Panc1 (cell line): ENCODE measurements at regions not wholly inside any gene's neighbourhood (a gene's known extent, or its start where the extent isn't known, plus 50 kb on each side); places are given as distances from the start of the nearest gene placed in this dataset.

Source experiments
- ATAC-seq: fragments of 200-7000 bp; cut with Tn5 transposase; 2 replicates; pipeline ENCODE4 v1.9.1; 2020; ENCODE audit warnings: mild to moderate bottlenecking, moderate library complexity
- BruUV-seq: library from RNA; stranded (reverse); fragments of 400-500 nt; replicated peaks from 2 replicates; lab custom pipeline; 2021; lab: Mats Ljungman, UMichigan
- CTCF ChIA-PET: fragments of 300-600 bp; sonication (Branson Sonifier 250); formaldehyde crosslinking; loops from one replicate; lab custom pipeline; 2022; ENCODE audit warnings: antibody characterized with exemption; lab: Charles Lee
- POLR2A ChIA-PET: fragments of 300-600 bp; sonication (Branson Sonifier 250); formaldehyde crosslinking; loops from one replicate; lab custom pipeline; 2022; ENCODE audit warnings: antibody characterized with exemption; lab: Charles Lee
- DNase-seq: peaks from one replicate; pipeline ENCODE4 v3.0.0-alpha.2; 2010; ENCODE audit warnings: low read depth, low spot score
- H3K27ac ChIP-seq: 2 replicates; pipeline ENCODE4 v1.5.1; 2011; ENCODE audit warnings: mild to moderate bottlenecking, low read length, inconsistent platforms
- H3K27me3 ChIP-seq: fragments of 200-500 bp; sonication (Bioruptor generic); 2 replicates; pipeline ENCODE4 v1.6.0; 2014; ENCODE audit warnings: low read length, inconsistent platforms; ENCODE audit not compliant: control insufficient read depth, insufficient read depth
- H3K36me3 ChIP-seq: fragments of 200-500 bp; sonication (Bioruptor generic); 2 replicates; pipeline ENCODE4 v1.5.1; 2014; ENCODE audit warnings: inconsistent platforms, mild to moderate bottlenecking, low read length, moderate library complexity; ENCODE audit not compliant: control insufficient read depth, insufficient read depth
- H3K4me1 ChIP-seq: 2 replicates; pipeline ENCODE4 v1.5.1; 2011; ENCODE audit warnings: inconsistent platforms, mild to moderate bottlenecking, low read length, moderate library complexity; ENCODE audit not compliant: control insufficient read depth, insufficient read depth
- H3K4me3 ChIP-seq, 2 experiments: 2 replicates each; pipeline ENCODE4 v1.5.1; 2011 to 2012; ENCODE audit warnings: low read depth in 2 of 2, low read length in 2 of 2, mild to moderate bottlenecking in 2 of 2, inconsistent platforms in 1 of 2, moderate library complexity in 1 of 2
- H3K9me3 ChIP-seq: fragments of 200-500 bp; sonication (Bioruptor generic); 2 replicates; pipeline ENCODE4 v1.5.1; 2014; ENCODE audit warnings: low read depth, mild to moderate bottlenecking, inconsistent platforms, low read length, moderate library complexity; ENCODE audit not compliant: control insufficient read depth, insufficient read depth
- CTCF ChIP-seq: fragments of 450-650 bp; IDR thresholded peaks from 2 replicates; pipeline ENCODE4 v1.5.1; 2017; ENCODE audit warnings: mild to moderate bottlenecking
- POLR2AphosphoS5 ChIP-seq: IDR thresholded peaks from 2 replicates; pipeline ENCODE4 v1.6.1; 2012; ENCODE audit warnings: mild to moderate bottlenecking, low read depth, low read length, moderate library complexity
- REST ChIP-seq, 2 experiments: IDR thresholded peaks; 2 replicates each; pipeline ENCODE4 v1.6.1; 2011 to 2012; ENCODE audit warnings: low read depth in 2 of 2, control low read depth in 1 of 2, low read length in 1 of 2, mild to moderate bottlenecking in 1 of 2, moderate library complexity in 1 of 2; ENCODE audit not compliant: insufficient read depth in 1 of 2
- SIN3A ChIP-seq: IDR thresholded peaks from 2 replicates; pipeline ENCODE4 v1.6.1; 2012; ENCODE audit warnings: low read depth, mild to moderate bottlenecking, low read length, moderate library complexity, borderline replicate concordance; ENCODE audit not compliant: insufficient read depth
- TCF7L2 ChIP-seq: IDR thresholded peaks from 2 replicates; pipeline ENCODE4 v1.6.1; 2011; ENCODE audit warnings: mild to moderate bottlenecking, low read depth, low read length, inconsistent platforms
- in situ Hi-C: cut with HindIII; loops from 2 replicates; pipeline ENCODE4 v1.10.0; 2016; ENCODE audit warnings: low sequenced_read_pairs, low pct_unique_long_range_greater_than_20kb
- intact Hi-C: fragments of 100-400 bp; cut with micrococcal nuclease; formaldehyde crosslinking; loops from one replicate; pipeline ENCODE4 v1.10.0; 2022; ENCODE audit not compliant: unreplicated experiment

- in situ Hi-C loops: no loop called here
- TF ChIP-seq CTCF (no peak), TCF7L2 (no peak), SIN3A (no peak), POLR2AphosphoS5 (no peak), REST (IDR thresholded peaks at IDR 0.05; ENCODE audit: insufficient read depth in 1 of 2, low read depth in 2 of 2, low read length in 1 of 2) (no peak)
- no peak for DNase-seq
- Histone ChIP-seq H3K27ac (no peak overlapping the region), H3K4me1 (no peaks in the 10 kb centered on the region), H3K9me3 (no peaks in the 10 kb centered on the region), H3K4me3 (no peak overlapping the region), H3K36me3 (no peaks in the 10 kb centered on the region), H3K27me3 (no peaks in the 10 kb centered on the region)
- intact Hi-C loops: no loop called here
- POLR2A ChIA-PET: interaction anchor here (0.7 kb wide), 1 partner anchor 354 kb away, joined by 7 read pairs; no protein-coding TSS in a partner anchor
- CTCF ChIA-PET: interaction anchor here (0.6 kb wide), 1 partner anchor 159 kb away, joined by 3 read pairs; the partner anchor contains the start of gene DPY19L3
- ATAC-seq: no peak
- BruUV-seq: no TSS peak
These were observed 99.4 kb upstream of the ZNF507 start for GRCh38 chr19:32246006-32246405.

DNA sequence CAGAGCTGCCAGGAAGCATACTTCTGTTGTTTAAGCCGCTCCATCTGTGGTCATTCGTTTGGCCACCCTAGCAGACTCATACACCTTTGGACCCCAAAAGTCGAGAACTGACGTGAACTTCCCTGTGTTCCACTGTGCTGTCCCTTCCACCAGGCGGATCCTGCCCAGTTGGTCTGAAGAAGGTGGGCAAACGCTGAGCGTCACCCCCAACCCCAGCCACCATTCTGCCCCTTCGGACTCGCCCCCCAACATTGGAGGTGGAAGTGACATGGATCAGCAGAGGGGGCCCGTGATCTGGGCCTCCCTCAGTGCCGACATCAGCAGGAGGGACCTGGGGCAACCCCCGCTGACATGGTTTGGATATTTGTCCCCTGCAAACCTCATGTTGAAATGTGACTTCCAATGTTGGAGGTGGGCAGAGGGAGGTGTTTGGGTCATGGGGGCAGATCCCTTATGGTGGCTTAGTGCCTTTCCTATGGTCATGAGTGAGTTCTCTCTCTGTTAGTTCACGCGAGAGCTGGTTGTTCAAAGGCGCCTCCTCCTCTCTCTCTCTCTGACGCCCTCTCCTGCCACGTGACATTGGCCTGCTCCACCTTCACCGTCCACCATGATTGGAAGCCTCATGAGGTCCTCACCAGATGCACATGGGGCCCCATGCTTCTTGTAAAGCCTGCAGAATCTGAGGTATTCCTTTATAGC, 93.6 kb upstream of the ZNF507 start:
- POLR2A ChIA-PET: no interaction called here
- no peak overlapping the region for H3K27ac ChIP-seq
- CTCF ChIA-PET: no interaction called here

More for the DNA sequence above, 93.6 kb upstream of the ZNF507 start:
- Histone ChIP-seq H3K4me1 (no peaks in the 10 kb centered on the region), H3K9me3 (no peaks in the 10 kb centered on the region), H3K36me3 (no peaks in the 10 kb centered on the region), H3K4me3 (no peak overlapping the region), H3K27me3 (no peaks in the 10 kb centered on the region)
- intact Hi-C loops: no loop called here
- DNase-seq (no peak), ATAC-seq (no peak)
- TF ChIP-seq SIN3A (no peak), POLR2AphosphoS5 (no peak), REST (IDR thresholded peaks at IDR 0.05; ENCODE audit: insufficient read depth in 1 of 2, low read depth in 2 of 2, low read length in 1 of 2) (no peak), CTCF (no peak), TCF7L2 (no peak)
- in situ Hi-C loops: no loop called here
- no TSS peak for BruUV-seq
